Tibial nerve (tissue), 4 donors: ENCODE measurements at regions not wholly inside any gene's neighbourhood (a gene's known extent, or its start where the extent isn't known, plus 50 kb on each side); places are given as distances from the start of the nearest gene placed in this dataset.

Source experiments
- CTCF ChIP-seq, 5 experiments: fragments of 200-600 bp in 3 of 5; fragments of 450-650 bp in 2 of 5; sonication (generic) in 3 of 5; IDR thresholded peaks; one replicate each; pipeline ENCODE4 v1.5.1; 2016 to 2019; ENCODE audit warnings: antibody characterized with exemption in 5 of 5, mild to moderate bottlenecking in 3 of 5, moderate library complexity in 2 of 5
- EP300 ChIP-seq, 2 donors: sonication (generic); formaldehyde crosslinking; IDR thresholded peaks; one replicate each; pipeline ENCODE4 v1.6.1; 2017; ENCODE audit warnings: antibody characterized with exemption in 2 of 2, mild to moderate bottlenecking in 1 of 2
- POLR2A ChIP-seq, 2 donors: fragments of 450-650 bp; IDR thresholded peaks; one replicate each; pipeline ENCODE4 v1.6.1; 2017; ENCODE audit warnings: antibody characterized with exemption in 2 of 2, mild to moderate bottlenecking in 2 of 2, moderate library complexity in 2 of 2

GRCh38 chr11:13874597-13874996 is 87.9 kb upstream of the SPON1 start:
- TF ChIP-seq CTCF (IDR thresholded peaks at IDR 0.05): no peak
- no peak for TF ChIP-seq POLR2A (IDR thresholded peaks at IDR 0.05)
- no peak for TF ChIP-seq EP300 (IDR thresholded peaks at IDR 0.05)
